NCI-H2081 (cell line): ENCODE measurements at regions not wholly inside any gene's neighbourhood (a gene's known extent, or its start where the extent isn't known, plus 50 kb on each side); places are given as distances from the start of the nearest gene placed in this dataset.

ENCODE experiments used
- DNase-seq, 2 experiments: peaks; one replicate each; lab custom pipeline; 2025; lab: John Stamatoyannopoulos, UW

- DNase-seq: no peak
Measured at GRCh38 chr5:105409695-105410094, 1847.1 kb upstream of the NUDT12 start.

DNA sequence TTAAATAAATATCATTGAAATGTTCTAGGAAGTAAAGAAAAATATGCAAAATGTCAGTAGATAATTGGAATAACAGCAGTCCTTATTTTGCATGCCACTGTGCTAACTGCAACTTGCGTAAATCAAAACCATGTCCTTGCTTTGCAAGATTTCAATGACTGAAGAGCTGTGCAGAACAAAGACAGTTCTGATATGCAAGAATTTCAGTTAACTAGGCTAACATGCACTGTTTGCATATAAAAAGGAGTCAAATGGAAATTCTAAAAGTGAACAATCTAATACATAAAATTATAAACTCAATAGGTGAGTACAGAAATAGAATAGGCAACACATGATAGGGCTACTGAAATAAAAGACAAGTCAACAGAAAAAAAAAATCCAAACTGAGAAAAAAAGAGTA is 1844.6 kb upstream of the NUDT12 start:
- no peak for DNase-seq

- DNase-seq: no peak
Measured at GRCh38 chr5:105397749-105398148, 1835.2 kb upstream of the NUDT12 start.

- no peak for DNase-seq
Measured at GRCh38 chr5:105392710-105393149, 1830.1 kb upstream of the NUDT12 start.

GRCh38 chr5:105392122-105392709 is 1829.6 kb upstream of the NUDT12 start:
- no peak for DNase-seq

- no peak for DNase-seq
Measured at GRCh38 chr5:105380126-105380525, 1817.5 kb upstream of the NUDT12 start.

- DNase-seq: no peak
Measured at GRCh38 chr5:105371169-105371568, 1808.6 kb upstream of the NUDT12 start.

DNA sequence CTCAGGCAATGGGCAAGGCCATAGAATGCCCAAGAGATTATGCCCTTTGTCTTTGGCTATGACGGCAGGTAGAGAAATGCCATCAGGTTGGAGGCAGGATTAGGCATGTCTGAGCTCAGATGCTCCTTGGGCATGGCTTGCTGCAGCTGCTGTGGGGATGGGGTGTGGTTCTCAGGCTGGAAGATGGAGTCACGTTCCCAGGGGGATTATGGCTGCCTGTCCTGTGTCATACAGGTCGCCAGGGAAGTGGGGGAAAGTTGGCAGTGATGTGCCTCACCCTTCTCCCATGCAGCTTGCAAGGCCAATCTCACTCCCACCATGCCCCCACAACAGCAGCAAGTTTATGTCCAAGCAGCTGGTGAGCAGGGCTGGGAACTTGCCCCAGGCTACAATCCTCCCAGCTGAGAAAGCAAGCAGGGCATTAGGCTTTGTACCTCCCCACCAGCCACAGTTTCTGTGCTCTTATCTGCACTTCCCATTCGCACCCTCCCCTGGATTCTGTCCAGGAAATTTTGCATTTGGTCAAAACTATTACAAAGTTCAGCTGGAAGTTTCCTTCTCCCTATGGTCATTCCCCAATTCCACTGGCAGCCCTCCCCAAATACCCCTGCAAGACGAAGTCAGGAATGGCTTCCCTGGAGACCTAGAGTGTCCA is 1788.0 kb upstream of the NUDT12 start:
- DNase-seq: no peak

DNA sequence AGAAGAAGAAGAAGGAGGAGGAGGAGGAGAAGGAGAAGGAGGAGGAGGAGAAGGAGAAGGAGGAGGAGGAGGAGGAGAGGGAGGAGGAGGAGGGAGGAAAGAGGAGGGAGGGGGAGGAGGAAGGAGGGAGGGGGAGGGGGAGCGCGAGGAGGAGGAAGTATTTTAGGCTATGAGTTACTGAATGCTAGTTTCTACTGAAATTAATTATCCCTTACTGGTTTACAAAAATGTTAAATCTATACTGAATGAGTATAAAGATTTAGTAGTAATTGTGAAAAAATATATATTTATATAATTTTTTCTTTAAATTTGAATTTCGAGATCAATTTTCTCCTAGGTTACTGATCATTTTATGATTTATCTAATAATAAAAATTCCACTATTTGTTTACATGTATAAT is 1769.0 kb upstream of the NUDT12 start:
- no peak for DNase-seq

- DNase-seq: no peak
Measured at GRCh38 chr5:105330185-105330584, 1767.6 kb upstream of the NUDT12 start.

- no peak for DNase-seq
Measured at GRCh38 chr5:105304859-105305258, 1742.3 kb upstream of the NUDT12 start.

DNA sequence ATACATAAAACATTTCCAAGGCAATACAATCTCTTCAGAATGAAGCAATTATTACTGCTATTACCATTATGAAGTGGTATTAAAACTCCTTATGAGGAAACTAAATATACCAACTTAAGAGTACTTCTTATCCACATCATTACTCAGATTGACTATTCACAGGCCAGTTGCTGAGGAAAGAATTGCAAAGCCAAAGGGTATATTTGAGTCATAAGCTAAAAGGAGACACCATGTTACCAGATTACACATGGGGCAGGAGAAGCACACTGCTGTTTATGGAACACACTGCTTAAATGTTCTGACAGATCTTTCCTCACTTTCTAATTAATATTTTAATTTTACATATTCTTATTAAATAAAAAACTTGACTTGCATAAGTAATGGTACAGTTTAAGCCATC is 1726.4 kb upstream of the NUDT12 start:
- no peak for DNase-seq

DNA sequence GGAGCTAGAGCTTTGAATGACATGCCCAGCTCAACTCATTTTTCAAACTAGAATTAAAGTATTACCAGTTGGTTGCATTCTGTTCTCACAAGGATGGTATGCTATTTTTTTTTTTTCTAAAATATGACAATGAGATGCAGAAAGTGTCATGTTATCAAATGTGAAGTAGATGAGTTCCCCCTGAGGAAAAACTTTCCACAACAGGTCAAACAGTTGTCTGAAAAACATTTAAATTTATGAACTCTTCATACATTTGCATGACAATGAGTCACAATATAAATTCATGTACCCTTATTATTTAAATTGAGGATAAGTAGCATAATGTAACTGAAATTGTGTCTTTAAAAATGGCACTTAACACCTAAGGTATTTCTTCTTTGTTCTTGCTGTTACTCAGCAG is 1720.5 kb upstream of the NUDT12 start:
- no peak for DNase-seq

- no peak for DNase-seq
Measured at GRCh38 chr5:105274079-105274478, 1711.5 kb upstream of the NUDT12 start.

- DNase-seq: no peak
Measured at GRCh38 chr5:105263515-105263914, 1700.9 kb upstream of the NUDT12 start.

DNA sequence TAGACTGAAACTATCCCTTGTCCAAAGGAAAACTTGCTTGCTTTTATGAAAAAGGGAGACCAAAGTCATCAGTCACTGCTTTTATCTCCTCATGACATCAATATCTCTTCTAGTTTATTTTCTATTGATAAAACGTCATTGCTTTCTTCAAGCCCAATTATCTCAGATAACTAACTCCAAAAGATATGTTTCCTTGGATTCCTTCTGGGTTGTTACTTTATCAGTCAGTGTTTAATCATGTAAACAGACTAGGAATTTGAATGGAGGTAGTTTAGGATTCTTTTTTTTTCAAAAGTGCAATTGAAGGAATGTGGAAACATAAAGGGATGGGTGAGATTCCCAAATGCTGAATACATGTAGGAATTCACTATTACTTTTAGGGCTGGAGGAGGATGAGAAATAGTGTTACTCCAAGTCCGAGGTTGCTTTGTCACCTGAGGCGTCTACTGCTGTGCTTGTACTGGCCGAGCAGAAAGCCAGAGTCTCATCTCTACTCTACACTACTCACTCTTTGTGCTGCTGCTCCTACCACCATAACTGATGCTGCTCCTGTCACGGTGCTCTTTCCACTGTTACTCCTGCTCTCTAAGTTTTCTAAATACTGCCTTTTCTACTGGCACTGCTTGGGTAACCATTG is 1697.1 kb upstream of the NUDT12 start:
- no peak for DNase-seq

DNA sequence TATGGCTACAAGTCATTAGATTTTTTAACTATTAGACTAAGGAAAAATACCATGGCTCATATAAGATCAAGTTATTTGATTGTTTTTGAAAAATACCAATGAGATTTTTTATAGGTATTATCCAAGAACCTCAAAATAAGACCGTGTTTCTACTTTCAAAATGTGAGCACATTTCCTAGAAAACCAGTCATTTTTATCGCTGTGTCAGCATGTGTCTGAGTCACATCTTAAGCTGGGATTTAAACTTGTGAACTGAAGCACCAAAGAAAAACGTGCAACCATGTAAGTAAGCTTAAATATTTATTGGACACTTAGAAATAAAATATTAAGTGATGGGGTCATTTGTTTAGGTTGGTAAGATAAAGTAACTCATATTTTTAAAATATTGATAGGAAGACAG is 1676.0 kb upstream of the NUDT12 start:
- no peak for DNase-seq

DNA sequence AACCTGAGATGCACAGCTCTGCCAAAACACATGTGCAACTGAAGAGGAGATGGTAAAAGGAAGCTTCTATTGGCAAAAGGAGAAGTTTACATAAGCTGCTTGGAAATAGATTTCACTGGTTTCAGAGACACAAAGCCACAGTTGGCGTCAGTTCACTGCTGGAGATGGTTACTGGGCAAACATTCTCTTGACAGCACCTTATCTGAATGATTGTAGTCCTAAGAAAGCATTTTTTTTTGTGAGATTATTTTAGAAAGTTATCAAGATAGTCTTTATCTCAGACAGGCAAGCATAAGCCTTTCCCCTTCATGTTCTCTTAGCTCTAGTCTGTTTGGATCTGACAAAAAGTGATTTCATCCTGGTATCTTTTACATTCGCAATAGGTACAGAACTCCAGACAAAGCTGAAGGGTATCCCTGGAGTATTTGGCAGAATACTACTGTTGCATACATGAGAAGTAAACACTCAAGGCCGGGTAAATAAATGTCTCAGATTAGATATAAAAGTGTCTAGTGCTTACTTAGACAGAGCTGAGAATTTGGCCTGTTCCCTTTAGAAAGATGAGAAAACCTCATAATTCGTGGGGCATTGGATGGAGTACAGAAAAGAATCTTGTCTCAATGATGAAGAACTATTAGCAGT is 1668.0 kb upstream of the NUDT12 start:
- DNase-seq: peak in 1 of 2 experiments; percentile 9

DNA sequence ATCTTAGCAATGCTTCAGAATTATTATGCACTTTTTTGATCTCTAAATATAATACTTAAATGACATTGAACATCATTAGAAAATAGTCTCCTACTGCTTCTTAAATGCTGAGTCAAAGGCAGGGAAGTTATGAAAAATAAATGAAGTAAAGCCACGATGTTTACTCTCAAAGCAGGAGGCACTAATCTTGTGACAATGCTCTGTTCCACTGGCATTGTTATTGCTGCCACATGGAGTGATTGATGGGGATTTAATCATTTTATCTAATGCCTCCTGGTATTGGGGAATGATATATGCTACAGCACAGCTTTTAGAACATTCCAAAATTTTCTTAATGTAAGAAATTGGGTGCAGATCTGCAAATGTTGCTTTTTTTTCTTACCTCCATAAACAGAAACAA is 1655.4 kb upstream of the NUDT12 start:
- peak in 1 of 2 experiments; percentile 2 for DNase-seq

GRCh38 chr5:105213078-105213477 is 1650.5 kb upstream of the NUDT12 start:
- DNase-seq: no peak

DNA sequence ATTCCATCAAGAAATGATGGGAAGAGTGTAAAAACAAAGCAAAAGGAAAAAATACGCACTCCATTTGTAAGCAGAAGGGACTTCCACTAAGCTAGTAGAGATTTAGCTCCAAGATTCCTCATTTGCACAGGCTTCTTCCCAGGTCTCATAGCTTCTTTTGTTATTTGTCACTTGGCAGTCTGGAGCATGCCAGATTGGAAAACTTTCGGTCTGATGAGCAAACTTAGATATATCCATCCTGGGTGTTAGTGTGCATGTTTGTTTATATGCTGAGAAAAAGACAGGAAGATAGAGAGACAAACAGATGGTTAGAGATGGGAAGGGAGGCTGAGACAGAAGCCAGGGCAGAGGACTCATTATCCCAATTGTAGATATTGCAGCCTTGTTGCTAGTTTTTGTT is 1644.5 kb upstream of the NUDT12 start:
- no peak for DNase-seq

GRCh38 chr5:105197531-105197930 is 1634.9 kb upstream of the NUDT12 start:
- DNase-seq: no peak

GRCh38 chr5:105195765-105196164 is 1633.2 kb upstream of the NUDT12 start:
- DNase-seq: no peak
